ENCODE measurements at regions not wholly inside any gene's neighbourhood (a gene's known extent, or its start where the extent isn't known, plus 50 kb on each side); places are given as distances from the start of the nearest gene placed in this dataset.

DNA sequence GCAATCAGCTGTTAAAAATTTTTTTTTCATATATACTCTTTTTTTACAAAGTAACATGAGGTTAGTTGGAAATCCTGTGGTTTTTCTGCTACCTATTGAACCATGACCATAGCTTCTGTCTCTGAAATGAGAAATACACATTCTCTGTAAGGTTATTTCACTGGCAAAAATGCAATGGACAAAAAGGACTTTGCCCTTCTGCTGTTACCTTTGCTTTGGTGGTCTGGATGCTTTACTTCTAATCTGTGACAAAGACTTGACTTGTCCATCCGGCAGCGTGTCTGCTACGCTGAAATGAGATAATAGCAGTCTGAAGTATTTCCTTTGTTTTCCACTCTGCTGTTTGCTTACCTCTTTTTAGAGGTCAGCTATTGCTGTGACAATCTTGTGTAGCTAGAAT, 412.8 kb downstream of the SLITRK6 start:
- TF ChIP-seq CTCF (IDR thresholded peaks at IDR 0.05) (no peak), EZH2 (IDR thresholded peaks at IDR 0.05; ENCODE audit: borderline replicate concordance, insufficient read depth, low read depth, low read length, poor library complexity, severe bottlenecking) (no peak)

Data from B cell (primary cell).